ENCODE measurements at regions not wholly inside any gene's neighbourhood (a gene's known extent, or its start where the extent isn't known, plus 50 kb on each side); places are given as distances from the start of the nearest gene placed in this dataset.
"Not testable (repeated sequence)": the region's sequence is repeated elsewhere in the genome, so short reads cannot be mapped to it uniquely, and the experiment has no call there.

DNA sequence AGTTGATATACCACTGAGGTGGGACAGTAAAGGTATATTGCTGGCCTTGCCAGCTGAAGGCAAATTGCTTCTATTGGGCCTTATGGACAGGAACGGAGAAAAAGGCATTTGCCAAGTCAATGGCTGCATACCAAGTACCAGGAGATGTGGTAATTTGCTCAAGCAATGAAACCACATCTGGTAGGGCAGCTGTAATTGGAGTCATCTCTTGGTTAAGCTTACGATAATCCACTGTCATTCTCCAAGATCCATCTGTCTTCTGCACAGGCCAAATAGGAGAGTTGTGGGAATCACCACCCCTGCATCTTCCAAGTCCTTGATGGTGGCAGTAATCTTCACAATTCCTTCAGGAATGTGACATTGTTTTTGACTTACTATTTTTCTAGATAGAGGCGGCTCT lies 350.7 kb upstream of the ADAMTS5 start:
- TF ChIP-seq CTCF, POLR2A (IDR thresholded peaks at IDR 0.05): not testable (repeated sequence)
